DND-41 (cell line): ENCODE measurements at regions not wholly inside any gene's neighbourhood (a gene's known extent, or its start where the extent isn't known, plus 50 kb on each side); places are given as distances from the start of the nearest gene placed in this dataset.

Experiments used
- CTCF ChIP-seq: IDR thresholded peaks from 2 replicates; pipeline ENCODE4 v1.5.1; 2012; ENCODE audit warnings: borderline replicate concordance, low read length, moderate library complexity, mild to moderate bottlenecking; ENCODE audit not compliant: poor library complexity, severe bottlenecking; ENCODE audit errors: extremely low read depth
- EZH2 ChIP-seq: IDR thresholded peaks from 3 replicates; pipeline ENCODE4 v1.6.1; 2012; ENCODE audit warnings: borderline replicate concordance, low read depth, mild to moderate bottlenecking, moderate library complexity, low read length, inconsistent platforms; ENCODE audit not compliant: severe bottlenecking

GRCh38 chr6:141370438-141370837, 762.3 kb upstream of the GJE1 start:
- no peak for TF ChIP-seq CTCF
- no peak for TF ChIP-seq EZH2
